ENCODE measurements at regions not wholly inside any gene's neighbourhood (a gene's known extent, or its start where the extent isn't known, plus 50 kb on each side); places are given as distances from the start of the nearest gene placed in this dataset.
"Not testable (repeated sequence)": the region's sequence is repeated elsewhere in the genome, so short reads cannot be mapped to it uniquely, and the experiment has no call there.

DNA sequence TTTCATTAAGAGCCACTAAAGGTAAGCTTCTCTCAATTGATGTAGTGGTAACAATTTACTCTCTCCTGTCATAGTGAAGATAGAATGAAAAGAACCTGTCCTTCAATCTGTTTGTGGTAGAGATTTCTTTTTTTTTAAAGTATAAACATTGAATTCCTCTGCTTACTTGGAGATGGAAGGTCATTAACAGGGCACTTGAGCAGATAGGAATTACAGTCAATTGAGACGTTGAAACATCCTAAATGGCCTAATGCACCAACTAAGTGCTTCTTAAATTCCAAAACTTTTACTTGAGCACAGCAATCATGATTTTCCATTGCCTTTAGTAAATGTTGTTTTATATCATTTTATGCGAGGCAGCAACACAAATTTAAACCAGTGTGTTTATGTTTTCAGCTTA is 241.4 kb downstream of the FOXG1 start:
- POLR2A ChIA-PET, result no interaction called here
- H3K27me3 Mint-ChIP-seq, result no peaks in the 10 kb centered on the region
- H3K4me2 ChIP-seq (replicated peaks; ENCODE audit: low read depth, low read length, poor library complexity, severe bottlenecking), result no peak overlapping the region
- no peak overlapping the region for H3K9ac ChIP-seq (ENCODE audit: low read length)
- no peak overlapping the region for H3K4me3 ChIP-seq (ENCODE audit: control extremely low read depth in 1 of 5, extremely low read depth in 1 of 5, insufficient read depth in 1 of 5, low read depth in 2 of 5, low read length in 4 of 5)
- H3K27me3 ChIP-seq (replicated peaks in 1 of 4; ENCODE audit: control extremely low read depth in 1 of 4, control insufficient read depth in 3 of 4, insufficient read depth in 4 of 4, low read length in 3 of 4), result no peaks in the 10 kb centered on the region
- H3K79me2 ChIP-seq (ENCODE audit: control insufficient read depth, insufficient read depth, low read length), result no peaks in the 10 kb centered on the region
- H3K4me1 Mint-ChIP-seq, result no peaks in the 10 kb centered on the region
- H3K36me3 ChIP-seq (replicated peaks in 1 of 2; ENCODE audit: control extremely low read depth in 1 of 2, control insufficient read depth in 1 of 2, extremely low read depth in 1 of 2, insufficient read depth in 2 of 2, low read length in 1 of 2), result no peaks in the 10 kb centered on the region
- DNase-seq (no peak), ATAC-seq (ENCODE audit: low read depth) (no peak)
- no CpG with 5 or more reads among the region's 2 CpGs for WGBS (ENCODE audit: insufficient coverage)
- H3K27ac Mint-ChIP-seq, result no peak overlapping the region
- no peak overlapping the region for H2AFZ ChIP-seq (ENCODE audit: insufficient read depth, low read depth, low read length, poor library complexity, severe bottlenecking)
- H3K9me3 Mint-ChIP-seq (ENCODE audit: insufficient read depth), result no peaks in the 10 kb centered on the region
- TF ChIP-seq CTCF (IDR thresholded peaks at IDR 0.05) (no peak), EZH2 (IDR thresholded peaks at IDR 0.05; ENCODE audit: borderline replicate concordance, insufficient read depth, low read depth, low read length, poor library complexity, severe bottlenecking) (no peak)
- intact Hi-C loops (cut with micrococcal nuclease), result no loop called here
- CTCF ChIA-PET, result no interaction called here
- H4K20me1 ChIP-seq (ENCODE audit: control insufficient read depth, insufficient read depth, low read length, poor library complexity, severe bottlenecking), result no peaks in the 10 kb centered on the region
- H3K9me3 ChIP-seq (ENCODE audit: control extremely low read depth in 1 of 3, control insufficient read depth in 2 of 3, insufficient read depth in 1 of 3, low read length in 2 of 3), result no peaks in the 10 kb centered on the region
- H3K4me1 ChIP-seq (ENCODE audit: control insufficient read depth in 2 of 2, insufficient read depth in 2 of 2, low read length in 2 of 2), result no peaks in the 10 kb centered on the region
- H3K27ac ChIP-seq (ENCODE audit: low read length in 2 of 2), result no peak overlapping the region
- no peak overlapping the region for H3K4me3 Mint-ChIP-seq

- DNase-seq (no peak), ATAC-seq (ENCODE audit: low read depth) (no peak)
- Histone ChIP-seq H4K20me1 (ENCODE audit: control insufficient read depth, insufficient read depth, low read length, poor library complexity, severe bottlenecking) (no peaks in the 10 kb centered on the region), H3K4me2 (replicated peaks; ENCODE audit: low read depth, low read length, poor library complexity, severe bottlenecking) (no peak overlapping the region), H3K27me3 (replicated peaks in 1 of 4; ENCODE audit: control extremely low read depth in 1 of 4, control insufficient read depth in 3 of 4, insufficient read depth in 4 of 4, low read length in 3 of 4) (no peaks in the 10 kb centered on the region), H3K9me3 (ENCODE audit: control extremely low read depth in 1 of 3, control insufficient read depth in 2 of 3, insufficient read depth in 1 of 3, low read length in 2 of 3) (no peaks in the 10 kb centered on the region), H3K4me3 (ENCODE audit: control extremely low read depth in 1 of 5, extremely low read depth in 1 of 5, insufficient read depth in 1 of 5, low read depth in 2 of 5, low read length in 4 of 5) (no peak overlapping the region), H3K4me1 (ENCODE audit: control insufficient read depth in 2 of 2, insufficient read depth in 2 of 2, low read length in 2 of 2) (no peaks in the 10 kb centered on the region), H3K36me3 (replicated peaks in 1 of 2; ENCODE audit: control extremely low read depth in 1 of 2, control insufficient read depth in 1 of 2, extremely low read depth in 1 of 2, insufficient read depth in 2 of 2, low read length in 1 of 2) (no peaks in the 10 kb centered on the region), H3K9ac (ENCODE audit: low read length) (no peak overlapping the region), H2AFZ (ENCODE audit: insufficient read depth, low read depth, low read length, poor library complexity, severe bottlenecking) (no peak overlapping the region), H3K27ac (ENCODE audit: low read length in 2 of 2) (no peak overlapping the region), H3K79me2 (ENCODE audit: control insufficient read depth, insufficient read depth, low read length) (no peaks in the 10 kb centered on the region)
- ChIA-PET CTCF (no interaction called here), POLR2A (no interaction called here)
- TF ChIP-seq EZH2 (IDR thresholded peaks at IDR 0.05; ENCODE audit: borderline replicate concordance, insufficient read depth, low read depth, low read length, poor library complexity, severe bottlenecking) (no peak), CTCF (IDR thresholded peaks at IDR 0.05) (no peak)
- Mint-ChIP-seq H3K27me3 (no peaks in the 10 kb centered on the region), H3K4me3 (no peak overlapping the region), H3K4me1 (no peaks in the 10 kb centered on the region), H3K27ac (no peak overlapping the region), H3K9me3 (ENCODE audit: insufficient read depth) (no peaks in the 10 kb centered on the region)
- WGBS (ENCODE audit: insufficient coverage), result 44% methylated on average over 6 of the region's 10 CpGs
- intact Hi-C loops (cut with micrococcal nuclease), result no loop called here
Measured at GRCh38 chr14:29016050-29016900, 249.7 kb downstream of the FOXG1 start.

DNA sequence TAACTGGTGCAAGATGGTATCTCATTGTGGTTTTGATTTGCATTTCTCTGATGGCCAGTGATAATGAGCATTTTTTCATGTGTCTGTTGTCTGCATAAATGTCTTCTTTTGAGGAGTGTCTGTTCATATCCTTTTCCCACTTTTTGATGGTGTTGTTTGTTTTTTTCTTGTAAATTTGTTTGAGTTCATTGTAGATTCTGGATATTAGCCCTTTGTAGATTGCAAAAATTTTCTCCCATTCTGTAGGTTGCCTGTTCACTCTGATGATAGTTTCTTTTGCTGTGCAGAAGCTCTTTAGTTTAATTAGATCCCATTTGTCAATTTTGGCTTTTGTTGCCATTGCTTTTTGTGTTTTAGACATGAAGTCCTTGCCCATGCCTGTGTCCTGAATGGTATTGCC is 256.9 kb downstream of the FOXG1 start:
- H3K79me2 ChIP-seq (ENCODE audit: control insufficient read depth, insufficient read depth, low read length); H3K4me1 Mint-ChIP-seq; H3K4me3 Mint-ChIP-seq; H4K20me1 ChIP-seq (ENCODE audit: control insufficient read depth, insufficient read depth, low read length, poor library complexity, severe bottlenecking); H3K4me3 ChIP-seq (ENCODE audit: control extremely low read depth in 1 of 5, extremely low read depth in 1 of 5, insufficient read depth in 1 of 5, low read depth in 2 of 5, low read length in 4 of 5); H3K9me3 ChIP-seq (ENCODE audit: control extremely low read depth in 1 of 3, control insufficient read depth in 2 of 3, insufficient read depth in 1 of 3, low read length in 2 of 3); POLR2A ChIA-PET; intact Hi-C loops (cut with micrococcal nuclease); DNase-seq; H3K4me1 ChIP-seq (ENCODE audit: control insufficient read depth in 2 of 2, insufficient read depth in 2 of 2, low read length in 2 of 2); H3K9ac ChIP-seq (ENCODE audit: low read length); H3K27ac Mint-ChIP-seq; H3K9me3 Mint-ChIP-seq (ENCODE audit: insufficient read depth); H3K27me3 ChIP-seq (replicated peaks in 1 of 4; ENCODE audit: control extremely low read depth in 1 of 4, control insufficient read depth in 3 of 4, insufficient read depth in 4 of 4, low read length in 3 of 4); ATAC-seq (ENCODE audit: low read depth); H3K36me3 ChIP-seq (replicated peaks in 1 of 2; ENCODE audit: control extremely low read depth in 1 of 2, control insufficient read depth in 1 of 2, extremely low read depth in 1 of 2, insufficient read depth in 2 of 2, low read length in 1 of 2); H2AFZ ChIP-seq (ENCODE audit: insufficient read depth, low read depth, low read length, poor library complexity, severe bottlenecking); H3K27me3 Mint-ChIP-seq; H3K27ac ChIP-seq (ENCODE audit: low read length in 2 of 2); H3K4me2 ChIP-seq (replicated peaks; ENCODE audit: low read depth, low read length, poor library complexity, severe bottlenecking); CTCF ChIA-PET: not testable (repeated sequence)

Measured in B cell (primary cell).